HL-60 (cell line): ENCODE measurements at regions not wholly inside any gene's neighbourhood (a gene's known extent, or its start where the extent isn't known, plus 50 kb on each side); places are given as distances from the start of the nearest gene placed in this dataset.

Source experiments
- DNase-seq, 2 experiments: peaks; one replicate each; pipeline ENCODE4 v3.0.0-alpha.2; 2010 to 2020; ENCODE audit warnings: low read depth in 1 of 2, low spot score in 1 of 2
- H3K27ac ChIP-seq: fragments of 250-450 bp; sonication (Bioruptor Pico); replicated peaks from 2 replicates; pipeline ENCODE4 v1.5.1; 2020; ENCODE audit warnings: mild to moderate bottlenecking, moderate library complexity
- H3K27me3 ChIP-seq: fragments of 250-450 bp; sonication (Bioruptor Pico); 2 replicates; pipeline ENCODE4 v1.5.1; 2021; ENCODE audit warnings: mild to moderate bottlenecking, moderate library complexity; ENCODE audit not compliant: insufficient read depth, poor library complexity, severe bottlenecking
- H3K4me3 ChIP-seq: replicated peaks from 2 replicates; pipeline ENCODE4 v1.5.1; 2011; ENCODE audit warnings: mild to moderate bottlenecking, control low read depth, low read length; ENCODE audit not compliant: insufficient read depth
- CTCF ChIP-seq: IDR thresholded peaks from one replicate; pipeline ENCODE4 v1.5.1; 2011; ENCODE audit warnings: low read length, control low read depth, inconsistent platforms; ENCODE audit not compliant: insufficient read depth
- GABPA ChIP-seq: IDR thresholded peaks from 2 replicates; pipeline ENCODE4 v1.6.1; 2012; ENCODE audit warnings: low read depth
- POLR2AphosphoS5 ChIP-seq: IDR thresholded peaks from 2 replicates; pipeline ENCODE4 v1.6.1; 2012; ENCODE audit warnings: low read depth
- REST ChIP-seq: IDR thresholded peaks from 2 replicates; pipeline ENCODE4 v1.6.1; 2012; ENCODE audit warnings: low read depth; ENCODE audit not compliant: insufficient replicate concordance
- SPI1 ChIP-seq: IDR thresholded peaks from 2 replicates; pipeline ENCODE4 v1.6.1; 2012; ENCODE audit warnings: low read depth, mild to moderate bottlenecking, borderline replicate concordance

DNA sequence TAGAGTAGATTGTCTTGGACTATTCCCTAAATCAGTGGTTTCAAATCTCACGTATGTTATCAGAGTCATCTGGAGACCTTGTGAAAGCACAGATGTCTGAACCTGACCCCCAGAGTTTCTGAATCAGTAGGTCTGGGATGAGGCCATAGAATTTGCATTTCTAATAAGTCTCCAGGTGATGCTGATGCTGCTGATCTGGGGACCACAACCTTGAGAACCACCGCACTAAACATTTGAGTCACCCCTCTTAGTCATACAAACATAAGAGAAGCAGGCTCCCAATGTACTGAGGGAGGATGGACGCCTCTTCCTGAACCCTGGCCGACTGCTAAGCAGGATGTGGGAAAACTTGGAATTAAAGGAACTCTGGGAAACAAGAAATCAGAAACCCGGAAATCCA lies 187.8 kb upstream of the PRDM1 start:
- Histone ChIP-seq H3K4me3 (no peak overlapping the region), H3K27ac (no peak overlapping the region), H3K27me3 (no peaks in the 10 kb centered on the region)
- no peak for TF ChIP-seq REST
- no peak for TF ChIP-seq POLR2AphosphoS5
- DNase-seq, result no peak

DNA sequence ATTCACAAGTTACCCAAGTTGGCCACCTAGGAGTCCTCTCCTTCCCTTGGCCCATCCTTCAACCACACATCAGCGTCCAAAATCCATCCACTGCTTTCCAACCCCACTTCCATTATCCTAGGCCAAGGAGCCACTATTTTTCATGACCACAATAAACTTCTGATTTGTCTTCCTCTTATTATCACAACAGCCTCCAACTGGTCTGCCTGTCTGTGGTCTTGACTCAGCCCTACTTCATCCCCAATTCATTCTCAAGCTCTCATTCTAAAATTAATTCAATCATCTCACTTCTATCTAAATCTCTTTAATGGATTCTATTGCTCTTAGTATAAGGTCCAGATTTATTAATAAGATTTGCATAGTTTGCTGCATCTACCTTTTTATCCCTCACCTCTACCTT lies 189.0 kb upstream of the PRDM1 start:
- no peak for DNase-seq
- Histone ChIP-seq H3K27me3 (no peaks in the 10 kb centered on the region), H3K4me3 (no peak overlapping the region), H3K27ac (no peak overlapping the region)
- TF ChIP-seq CTCF, result no peak
- TF ChIP-seq SPI1, result no peak
- TF ChIP-seq GABPA, result no peak
- no peak for TF ChIP-seq POLR2AphosphoS5
- no peak for TF ChIP-seq REST

GRCh38 chr6:105896821-105897095 lies 189.4 kb upstream of the PRDM1 start:
- no peak for DNase-seq
- H3K4me3 ChIP-seq, result no peak overlapping the region
- no peak overlapping the region for H3K27ac ChIP-seq
- TF ChIP-seq CTCF (no peak), REST (no peak), GABPA (no peak), SPI1 (no peak), POLR2AphosphoS5 (no peak)
- H3K27me3 ChIP-seq, result no peaks in the 10 kb centered on the region

DNA sequence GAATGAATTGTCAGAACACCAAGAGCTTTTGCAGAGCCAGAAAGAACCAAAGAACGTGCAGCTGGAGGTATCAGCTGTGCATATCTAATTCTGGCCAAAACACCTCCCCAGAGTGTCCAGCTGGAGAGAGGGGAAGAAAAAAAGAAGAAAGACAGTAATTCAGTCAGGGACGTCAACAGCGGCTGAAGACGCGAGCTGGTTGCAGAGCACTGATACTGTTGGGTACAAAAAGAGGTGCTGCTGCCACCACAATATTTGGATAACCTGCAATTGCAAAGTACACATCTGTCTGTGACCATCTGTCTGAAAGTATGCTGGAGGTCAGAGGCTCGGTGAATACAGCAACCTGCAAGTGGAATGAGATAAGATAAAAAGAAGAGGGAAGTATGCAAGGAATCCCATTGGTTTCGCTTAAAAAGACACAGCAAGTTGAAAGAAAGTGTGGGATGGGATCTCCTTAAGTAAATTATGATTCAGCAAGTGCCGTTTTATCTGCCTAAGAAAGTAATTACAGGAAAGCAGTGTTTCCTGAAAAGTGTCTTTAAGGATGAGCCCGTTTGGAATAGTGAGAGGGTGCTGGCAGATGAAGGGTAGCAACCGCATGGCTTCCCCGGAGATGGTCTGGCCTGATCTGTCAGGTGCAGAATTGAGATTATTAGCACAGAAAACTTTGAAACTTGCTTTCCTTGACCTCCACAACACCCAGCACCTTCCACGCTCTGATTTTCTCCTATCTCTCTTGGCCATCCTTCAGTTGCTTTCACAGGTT lies 189.9 kb upstream of the PRDM1 start:
- Histone ChIP-seq H3K27ac (no peak overlapping the region), H3K4me3 (no peak overlapping the region), H3K27me3 (no peaks in the 10 kb centered on the region)
- DNase-seq, result no peak
- TF ChIP-seq CTCF (no peak), SPI1 (no peak), POLR2AphosphoS5 (no peak), GABPA (no peak), REST (no peak)
